IMR-90 (cell line): ENCODE measurements at regions not wholly inside any gene's neighbourhood (a gene's known extent, or its start where the extent isn't known, plus 50 kb on each side); places are given as distances from the start of the nearest gene placed in this dataset.
A peak's percentile ranks its signal among the peaks of the same experiment; 100 is the strongest.

ENCODE experiments used
- ATAC-seq: fragments of 200-7000 bp; cut with Tn5 transposase; 2 replicates; pipeline ENCODE4 v1.9.1; 2020; ENCODE audit warnings: low read depth, mild to moderate bottlenecking, moderate library complexity
- BruUV-seq: library from RNA; stranded (reverse); fragments of 400-500 nt; replicated peaks from 2 replicates; lab custom pipeline; 2021; lab: Mats Ljungman, UMichigan
- CTCF ChIA-PET: fragments of 300-600 bp; formaldehyde crosslinking; extraction: SDS; loops from one replicate; lab custom pipeline; 2021; ENCODE audit warnings: antibody characterized with exemption; lab: Yijun Ruan, JAX
- POLR2A ChIA-PET: fragments of 300-600 bp; sonication (Branson Sonifier 250); formaldehyde crosslinking; loops from one replicate; lab custom pipeline; 2022; ENCODE audit warnings: antibody characterized with exemption; ENCODE audit not compliant: unreplicated experiment; lab: Charles Lee
- DNase-seq: peaks from one replicate; pipeline ENCODE4 v3.0.0; 2013
- H2AFZ ChIP-seq: replicated peaks from 2 replicates; pipeline ENCODE3; 2013; ENCODE audit warnings: low read length, mild to moderate bottlenecking; ENCODE audit not compliant: poor library complexity
- H2AK5ac ChIP-seq: 2 replicates; pipeline ENCODE4 v1.6.1; 2013; ENCODE audit warnings: low read depth, low read length, inconsistent platforms
- H2AK9ac ChIP-seq: replicated peaks from 2 replicates; pipeline ENCODE3; 2013; ENCODE audit warnings: mild to moderate bottlenecking, low read depth, low read length, moderate library complexity; ENCODE audit not compliant: poor library complexity
- H2BK120ac ChIP-seq: 2 replicates; pipeline ENCODE4 v1.6.1; 2013; ENCODE audit warnings: low read depth, low read length, inconsistent platforms
- H2BK15ac ChIP-seq: 3 replicates; pipeline ENCODE4 v1.6.1; 2013; ENCODE audit warnings: low read depth, low read length, inconsistent platforms
- H2BK20ac ChIP-seq: 2 replicates; pipeline ENCODE4 v1.6.1; 2013; ENCODE audit warnings: low read depth, mild to moderate bottlenecking, inconsistent platforms, low read length, moderate library complexity
- H2BK5ac ChIP-seq: 2 replicates; pipeline ENCODE4 v1.6.1; 2013; ENCODE audit warnings: mild to moderate bottlenecking, low read depth, low read length, inconsistent platforms; ENCODE audit not compliant: poor library complexity, severe bottlenecking
- H3K14ac ChIP-seq: replicated peaks from 2 replicates; pipeline ENCODE4 v1.6.1; 2013; ENCODE audit warnings: low read depth, low read length, inconsistent platforms
- H3K18ac ChIP-seq: 2 replicates; pipeline ENCODE4 v1.6.1; 2013; ENCODE audit warnings: low read depth, low read length, control low read depth
- H3K23ac ChIP-seq: 2 replicates; pipeline ENCODE4 v1.6.1; 2013; ENCODE audit warnings: low read depth, low read length, inconsistent platforms
- H3K27ac ChIP-seq: 2 replicates; pipeline ENCODE4 v1.5.1; 2013; ENCODE audit warnings: mild to moderate bottlenecking, control low read depth, low read length; ENCODE audit not compliant: insufficient read depth
- H3K27me3 ChIP-seq: 2 replicates; pipeline ENCODE4 v1.6.1; 2013; ENCODE audit warnings: low read length; ENCODE audit not compliant: control insufficient read depth, insufficient read depth
- H3K36me3 ChIP-seq: 2 replicates; pipeline ENCODE4 v1.6.1; 2013; ENCODE audit warnings: low read length, mixed read lengths; ENCODE audit not compliant: control insufficient read depth, insufficient read depth
- H3K4ac ChIP-seq: 2 replicates; pipeline ENCODE4 v1.6.1; 2013; ENCODE audit warnings: low read depth, low read length, inconsistent platforms
- H3K4me1 ChIP-seq: 2 replicates; pipeline ENCODE4 v1.6.1; 2013; ENCODE audit warnings: low read length, mixed read lengths; ENCODE audit not compliant: control insufficient read depth, insufficient read depth
- H3K4me2 ChIP-seq: 2 replicates; pipeline ENCODE4 v1.6.1; 2013; ENCODE audit warnings: low read depth, mild to moderate bottlenecking, control low read depth, low read length, moderate library complexity
- H3K4me3 ChIP-seq: 2 replicates; pipeline ENCODE4 v1.5.1; 2013; ENCODE audit warnings: low read depth, mild to moderate bottlenecking, control low read depth, low read length, moderate library complexity; ENCODE audit not compliant: insufficient read depth
- H3K56ac ChIP-seq: 2 replicates; pipeline ENCODE4 v1.6.1; 2013; ENCODE audit warnings: low read length, inconsistent platforms; ENCODE audit not compliant: insufficient read depth; ENCODE audit errors: extremely low read depth
- H3K79me1 ChIP-seq, 2 experiments: 2 replicates each; pipeline ENCODE4 v1.6.1; 2013; ENCODE audit warnings: low read length in 2 of 2, inconsistent platforms in 1 of 2, low read depth in 1 of 2
- H3K9ac ChIP-seq: 2 replicates; pipeline ENCODE4 v1.6.1; 2013; ENCODE audit warnings: low read depth, low read length, control low read depth
- H3K9me1 ChIP-seq: 2 replicates; pipeline ENCODE4 v1.6.1; 2013; ENCODE audit warnings: low read length, inconsistent platforms; ENCODE audit not compliant: insufficient read depth
- H3K9me3 ChIP-seq: 2 replicates; pipeline ENCODE4 v1.6.1; 2013; ENCODE audit warnings: low read length; ENCODE audit not compliant: control insufficient read depth, insufficient read depth
- H4K20me1 ChIP-seq: 2 replicates; pipeline ENCODE4 v1.6.1; 2013; ENCODE audit warnings: low read length, inconsistent platforms; ENCODE audit not compliant: insufficient read depth
- H4K5ac ChIP-seq: 2 replicates; pipeline ENCODE4 v1.6.1; 2013; ENCODE audit warnings: mild to moderate bottlenecking, low read depth, low read length, control low read depth
- H4K8ac ChIP-seq, 2 experiments: 2 replicates each; pipeline ENCODE4 v1.6.1; 2013; ENCODE audit warnings: low read depth in 2 of 2, low read length in 2 of 2, control low read depth in 1 of 2, inconsistent platforms in 1 of 2
- H4K91ac ChIP-seq: 2 replicates; pipeline ENCODE4 v1.6.1; 2013; ENCODE audit warnings: low read depth, low read length, inconsistent platforms; ENCODE audit not compliant: insufficient read depth
- BHLHE40 ChIP-seq: fragments of 150-350 bp; IDR thresholded peaks from 2 replicates; pipeline ENCODE4 v1.6.1; 2016; ENCODE audit warnings: mild to moderate bottlenecking, low read depth, low read length
- CEBPB ChIP-seq: IDR thresholded peaks from 2 replicates; pipeline ENCODE4 v1.6.1; 2012; ENCODE audit warnings: low read depth, low read length, improper control_type of control experiment
- CHD1 ChIP-seq: IDR thresholded peaks from 2 replicates; pipeline ENCODE4 v1.6.1; 2012; ENCODE audit warnings: low read depth, low read length, improper control_type of control experiment
- FOS ChIP-seq: fragments of 150-350 bp; IDR thresholded peaks from 2 replicates; pipeline ENCODE4 v1.6.1; 2016; ENCODE audit warnings: low read depth, low read length
- MAFK ChIP-seq: IDR thresholded peaks from 2 replicates; pipeline ENCODE4 v1.6.1; 2012; ENCODE audit warnings: low read depth, low read length, improper control_type of control experiment
- MAZ ChIP-seq: IDR thresholded peaks from 2 replicates; pipeline ENCODE4 v1.6.1; 2012; ENCODE audit warnings: low read depth, mild to moderate bottlenecking, low read length, improper control_type of control experiment, moderate library complexity, borderline replicate concordance
- MXI1 ChIP-seq: IDR thresholded peaks from 2 replicates; pipeline ENCODE4 v1.6.1; 2012; ENCODE audit warnings: low read depth, mild to moderate bottlenecking, low read length, moderate library complexity, borderline replicate concordance
- NFE2L2 ChIP-seq: fragments of 150-350 bp; IDR thresholded peaks from 2 replicates; pipeline ENCODE4 v1.6.1; 2016; ENCODE audit warnings: low read depth, mild to moderate bottlenecking, low read length
- POLR2A ChIP-seq: IDR thresholded peaks from 2 replicates; pipeline ENCODE4 v1.6.1; 2012; ENCODE audit warnings: mild to moderate bottlenecking, low read depth, low read length
- RCOR1 ChIP-seq: IDR thresholded peaks from 2 replicates; pipeline ENCODE4 v1.6.1; 2012; ENCODE audit warnings: mild to moderate bottlenecking, low read length, improper control_type of control experiment; ENCODE audit not compliant: insufficient replicate concordance
- RFX5 ChIP-seq: IDR thresholded peaks from 2 replicates; pipeline ENCODE4 v1.8.0; 2012; ENCODE audit warnings: low read depth, mild to moderate bottlenecking, low read length, moderate library complexity
- SMC3 ChIP-seq: fragments of 150-350 bp; IDR thresholded peaks from 2 replicates; pipeline ENCODE4 v1.6.1; 2016; ENCODE audit warnings: low read depth, mild to moderate bottlenecking, antibody characterized with exemption, low read length, moderate library complexity
- WGBS, 2 experiments: methylation state at CpG; one replicate each; pipeline versions ENCODE4 v1.1.5 to v1.1.7; 2013; ENCODE audit warnings: missing lambda C conversion rate in 2 of 2; ENCODE audit not compliant: insufficient read length in 1 of 2; ENCODE audit errors: extremely low coverage in 2 of 2; 5-methylcytosine and 5-hydroxymethylcytosine counted together
- dilution Hi-C: fragments of 300-500 bp; cut with HindIII; formaldehyde crosslinking; loops from one replicate; pipeline ENCODE4 v1.14.3; 2018; ENCODE audit warnings: low sequenced_read_pairs; ENCODE audit not compliant: unreplicated experiment
- in situ Hi-C: fragments of 300-500 bp; cut with MboI; formaldehyde crosslinking; loops from 3 replicates; pipeline ENCODE4 v1.14.3; 2019; ENCODE audit warnings: low sequenced_read_pairs, inconsistent platforms, mixed read lengths
- intact Hi-C: fragments of 100-400 bp; cut with micrococcal nuclease; formaldehyde crosslinking; loops from 2 replicates; pipeline ENCODE4 v1.10.0; 2022
- TF ChIP-seq, protein P1 (sequence below): fragments of 150-350 bp; IDR thresholded peaks from 2 replicates; pipeline ENCODE4 v1.6.1; 2017; ENCODE audit warnings: mild to moderate bottlenecking, antibody characterized with exemption, low read length, low read depth
- TF ChIP-seq, protein P2 (sequence below): conservative IDR thresholded peaks from 2 replicates; pipeline ENCODE4 v1.5.1; 2012; ENCODE audit warnings: mild to moderate bottlenecking, low read depth, low read length, improper control_type of control experiment
- TF ChIP-seq, protein P3 (sequence below): fragments of 150-350 bp; IDR thresholded peaks from 2 replicates; pipeline ENCODE4 v1.6.1; 2016; ENCODE audit warnings: low read depth, mild to moderate bottlenecking, low read length, moderate library complexity, borderline replicate concordance

DNA sequence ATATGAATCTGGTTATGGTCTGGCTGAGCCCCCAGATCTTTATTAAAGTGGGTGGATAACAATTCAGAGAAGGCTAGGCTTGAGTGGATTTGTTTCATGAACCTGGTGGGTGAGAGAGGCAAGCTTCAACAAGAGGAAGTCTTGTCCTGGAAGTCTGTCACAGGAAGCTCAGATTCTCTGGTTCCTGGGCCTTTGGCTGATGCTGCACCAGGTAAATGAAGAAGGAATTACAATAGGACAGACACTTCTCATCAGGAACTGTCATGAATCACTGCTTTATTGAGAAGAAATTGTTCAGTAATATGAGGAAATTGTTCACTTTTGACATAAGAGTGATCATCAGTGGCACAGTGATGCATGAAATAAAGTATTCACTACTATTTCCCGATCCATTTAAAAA, 167.6 kb upstream of the ELL2 start:
- H4K5ac ChIP-seq: no peak overlapping the region
- H3K79me1 ChIP-seq: no peaks in the 10 kb centered on the region
- intact Hi-C loops (no loop called here), in situ Hi-C loops (no loop called here), dilution Hi-C loops (no loop called here)
- no peak overlapping the region for H3K27ac ChIP-seq
- no peak overlapping the region for H3K4me2 ChIP-seq
- H4K20me1 ChIP-seq: no peaks in the 10 kb centered on the region
- H4K8ac ChIP-seq: no peak overlapping the region; a peak in 1 of 4 replicates
- DNase-seq: no peak
- H3K14ac ChIP-seq: no peak overlapping the region
- H3K9me3 ChIP-seq: no peaks in the 10 kb centered on the region
- no peak overlapping the region for H3K9ac ChIP-seq
- no peaks in the 10 kb centered on the region for H3K9me1 ChIP-seq
- TF ChIP-seq RFX5 (no peak), NFE2L2 (no peak), RCOR1 (no peak), BHLHE40 (no peak), MXI1 (no peak), CHD1 (no peak), MAFK (no peak), SMC3 (no peak), FOS (no peak), CEBPB (no peak), MAZ (no peak), POLR2A (no peak)
- TF ChIP-seq, protein P1, sequence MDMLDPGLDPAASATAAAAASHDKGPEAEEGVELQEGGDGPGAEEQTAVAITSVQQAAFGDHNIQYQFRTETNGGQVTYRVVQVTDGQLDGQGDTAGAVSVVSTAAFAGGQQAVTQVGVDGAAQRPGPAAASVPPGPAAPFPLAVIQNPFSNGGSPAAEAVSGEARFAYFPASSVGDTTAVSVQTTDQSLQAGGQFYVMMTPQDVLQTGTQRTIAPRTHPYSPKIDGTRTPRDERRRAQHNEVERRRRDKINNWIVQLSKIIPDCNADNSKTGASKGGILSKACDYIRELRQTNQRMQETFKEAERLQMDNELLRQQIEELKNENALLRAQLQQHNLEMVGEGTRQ: no peak
- TF ChIP-seq, protein P2, sequence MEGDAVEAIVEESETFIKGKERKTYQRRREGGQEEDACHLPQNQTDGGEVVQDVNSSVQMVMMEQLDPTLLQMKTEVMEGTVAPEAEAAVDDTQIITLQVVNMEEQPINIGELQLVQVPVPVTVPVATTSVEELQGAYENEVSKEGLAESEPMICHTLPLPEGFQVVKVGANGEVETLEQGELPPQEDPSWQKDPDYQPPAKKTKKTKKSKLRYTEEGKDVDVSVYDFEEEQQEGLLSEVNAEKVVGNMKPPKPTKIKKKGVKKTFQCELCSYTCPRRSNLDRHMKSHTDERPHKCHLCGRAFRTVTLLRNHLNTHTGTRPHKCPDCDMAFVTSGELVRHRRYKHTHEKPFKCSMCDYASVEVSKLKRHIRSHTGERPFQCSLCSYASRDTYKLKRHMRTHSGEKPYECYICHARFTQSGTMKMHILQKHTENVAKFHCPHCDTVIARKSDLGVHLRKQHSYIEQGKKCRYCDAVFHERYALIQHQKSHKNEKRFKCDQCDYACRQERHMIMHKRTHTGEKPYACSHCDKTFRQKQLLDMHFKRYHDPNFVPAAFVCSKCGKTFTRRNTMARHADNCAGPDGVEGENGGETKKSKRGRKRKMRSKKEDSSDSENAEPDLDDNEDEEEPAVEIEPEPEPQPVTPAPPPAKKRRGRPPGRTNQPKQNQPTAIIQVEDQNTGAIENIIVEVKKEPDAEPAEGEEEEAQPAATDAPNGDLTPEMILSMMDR: no peak
- TF ChIP-seq, protein P3, sequence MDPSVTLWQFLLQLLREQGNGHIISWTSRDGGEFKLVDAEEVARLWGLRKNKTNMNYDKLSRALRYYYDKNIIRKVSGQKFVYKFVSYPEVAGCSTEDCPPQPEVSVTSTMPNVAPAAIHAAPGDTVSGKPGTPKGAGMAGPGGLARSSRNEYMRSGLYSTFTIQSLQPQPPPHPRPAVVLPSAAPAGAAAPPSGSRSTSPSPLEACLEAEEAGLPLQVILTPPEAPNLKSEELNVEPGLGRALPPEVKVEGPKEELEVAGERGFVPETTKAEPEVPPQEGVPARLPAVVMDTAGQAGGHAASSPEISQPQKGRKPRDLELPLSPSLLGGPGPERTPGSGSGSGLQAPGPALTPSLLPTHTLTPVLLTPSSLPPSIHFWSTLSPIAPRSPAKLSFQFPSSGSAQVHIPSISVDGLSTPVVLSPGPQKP: no peak
- H3K4me1 ChIP-seq: peaks cover 10% of the 10 kb centered on the region; the same call in 1 of the 2 replicates
- BruUV-seq: no TSS peak
- no peak overlapping the region for H2AK5ac ChIP-seq
- H3K18ac ChIP-seq: peak overlapping the region; percentile 28; the same call in 1 of the 2 replicates
- no peak overlapping the region for H2BK15ac ChIP-seq
- H3K36me3 ChIP-seq: no peaks in the 10 kb centered on the region
- H3K23ac ChIP-seq: no peak overlapping the region
- WGBS, 2 experiments: no CpG with 5 or more reads among the region's 1 CpG
- no peaks in the 10 kb centered on the region for H3K27me3 ChIP-seq
- H2AK9ac ChIP-seq: no peak overlapping the region
- no peak overlapping the region for H2BK5ac ChIP-seq
- H2BK120ac ChIP-seq: no peak overlapping the region
- H2AFZ ChIP-seq: no peak overlapping the region
- H4K91ac ChIP-seq: no peak overlapping the region
- CTCF ChIA-PET: no interaction called here
- no peak overlapping the region for H3K4me3 ChIP-seq
- POLR2A ChIA-PET: no interaction called here
- no peak overlapping the region for H2BK20ac ChIP-seq
- H3K56ac ChIP-seq: no peak overlapping the region
- ATAC-seq: no peak
- H3K4ac ChIP-seq: 0 out of 2 replicates have a peak overlapping the region, but pooled peaks have one; percentile 13
